ENCODE measurements at regions not wholly inside any gene's neighbourhood (a gene's known extent, or its start where the extent isn't known, plus 50 kb on each side); places are given as distances from the start of the nearest gene placed in this dataset.

- TF ChIP-seq CTCF (IDR thresholded peaks at IDR 0.05; ENCODE audit: insufficient read depth, low read depth, low read length): peak; percentile 14
- TF ChIP-seq EZH2 (IDR thresholded peaks at IDR 0.05; ENCODE audit: insufficient read depth, low read length): no peak
Observed at GRCh38 chr21:20443558-20444155, 554.6 kb upstream of the NCAM2 start.

Measured in astrocyte (in vitro differentiated cells and primary cell).